Muscle layer of duodenum (tissue), 2 donors: ENCODE measurements at regions not wholly inside any gene's neighbourhood (a gene's known extent, or its start where the extent isn't known, plus 50 kb on each side); places are given as distances from the start of the nearest gene placed in this dataset.
A peak's percentile ranks its signal among the peaks of the same experiment; 100 is the strongest.
"Not testable (repeated sequence)": the region's sequence is repeated elsewhere in the genome, so short reads cannot be mapped to it uniquely, and the experiment has no call there.

Experiments used
- H3K27ac ChIP-seq: one replicate; pipeline ENCODE4 v1.7.0; 2013; ENCODE audit warnings: mild to moderate bottlenecking, low read length
- H3K27me3 ChIP-seq: one replicate; pipeline ENCODE4 v1.7.0; 2013; ENCODE audit warnings: low read depth, mild to moderate bottlenecking, control low read depth, low read length
- H3K36me3 ChIP-seq, 2 donors: one replicate each; pipeline ENCODE4 v1.7.0; 2013; ENCODE audit warnings: low read length in 2 of 2, control low read depth in 1 of 2, mild to moderate bottlenecking in 1 of 2; ENCODE audit not compliant: insufficient read depth in 2 of 2, control insufficient read depth in 1 of 2
- H3K4me1 ChIP-seq, 2 donors: one replicate each; pipeline ENCODE4 v1.7.0; 2013; ENCODE audit warnings: low read length in 2 of 2, mild to moderate bottlenecking in 2 of 2, control low read depth in 1 of 2, moderate library complexity in 1 of 2; ENCODE audit not compliant: insufficient read depth in 2 of 2, control insufficient read depth in 1 of 2
- H3K4me3 ChIP-seq, 2 donors: one replicate each; pipeline ENCODE4 v1.7.0; 2013; ENCODE audit warnings: low read length in 2 of 2, low read depth in 1 of 2, mild to moderate bottlenecking in 1 of 2
- H3K9me3 ChIP-seq, 2 donors: one replicate each; pipeline ENCODE4 v1.7.0; 2013; ENCODE audit warnings: low read length in 2 of 2, control low read depth in 1 of 2, mild to moderate bottlenecking in 1 of 2; ENCODE audit not compliant: control insufficient read depth in 1 of 2
- donor health status: healthy.

DNA sequence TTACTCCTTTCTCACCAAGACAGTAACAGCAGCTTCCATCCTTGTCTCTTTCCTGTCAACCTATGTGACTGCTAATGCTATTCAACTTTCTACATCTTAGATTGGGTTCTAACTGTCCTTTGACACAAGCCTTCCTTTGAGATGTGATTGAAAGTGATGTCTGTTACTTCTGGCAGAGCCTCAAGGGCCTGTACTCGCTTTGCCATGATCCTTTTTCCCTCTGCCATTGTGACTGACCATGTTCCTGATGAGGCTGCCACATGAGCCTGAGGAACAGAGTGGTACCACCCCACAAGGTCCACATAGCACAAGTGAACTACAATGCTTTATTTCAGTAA lies 138.8 kb upstream of the RAB4A start:
- peak overlapping the region; percentile 83 for H3K27ac ChIP-seq
- H3K36me3 ChIP-seq, result no peaks in the 10 kb centered on the region
- no peaks in the 10 kb centered on the region for H3K9me3 ChIP-seq
- no peaks in the 10 kb centered on the region for H3K27me3 ChIP-seq
- no peaks in the 10 kb centered on the region for H3K4me1 ChIP-seq
- no peak overlapping the region for H3K4me3 ChIP-seq

GRCh38 chr1:229132706-229133105 lies 138.2 kb upstream of the RAB4A start:
- Histone ChIP-seq H3K27me3 (no peaks in the 10 kb centered on the region), H3K4me1 (no peaks in the 10 kb centered on the region), H3K9me3 (no peaks in the 10 kb centered on the region), H3K4me3 (no peak overlapping the region), H3K27ac (no peak overlapping the region), H3K36me3 (no peaks in the 10 kb centered on the region)

DNA sequence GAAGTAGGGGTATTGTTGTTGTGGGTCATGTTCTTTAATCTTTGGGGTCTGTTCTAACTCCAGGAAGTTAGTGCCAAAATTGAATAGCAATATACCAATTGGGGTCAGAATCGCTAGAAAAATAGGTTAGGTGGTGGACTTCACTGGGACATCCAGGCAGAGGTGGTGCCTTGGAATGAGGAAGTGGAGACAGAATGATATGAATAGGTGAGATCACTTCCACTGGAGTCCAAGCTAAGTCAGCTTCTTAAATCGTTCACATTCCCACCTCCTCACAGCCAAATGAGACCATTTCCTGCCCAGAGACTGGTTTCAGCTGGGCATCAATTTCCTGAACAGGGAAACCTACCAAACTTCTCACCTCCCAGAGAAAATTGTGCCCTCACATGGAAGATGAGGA lies 137.8 kb upstream of the RAB4A start:
- no peaks in the 10 kb centered on the region for H3K27me3 ChIP-seq
- H3K9me3 ChIP-seq, result no peaks in the 10 kb centered on the region
- no peaks in the 10 kb centered on the region for H3K36me3 ChIP-seq
- H3K4me1 ChIP-seq, result no peaks in the 10 kb centered on the region
- no peak overlapping the region for H3K4me3 ChIP-seq
- H3K27ac ChIP-seq, result no peak overlapping the region

DNA sequence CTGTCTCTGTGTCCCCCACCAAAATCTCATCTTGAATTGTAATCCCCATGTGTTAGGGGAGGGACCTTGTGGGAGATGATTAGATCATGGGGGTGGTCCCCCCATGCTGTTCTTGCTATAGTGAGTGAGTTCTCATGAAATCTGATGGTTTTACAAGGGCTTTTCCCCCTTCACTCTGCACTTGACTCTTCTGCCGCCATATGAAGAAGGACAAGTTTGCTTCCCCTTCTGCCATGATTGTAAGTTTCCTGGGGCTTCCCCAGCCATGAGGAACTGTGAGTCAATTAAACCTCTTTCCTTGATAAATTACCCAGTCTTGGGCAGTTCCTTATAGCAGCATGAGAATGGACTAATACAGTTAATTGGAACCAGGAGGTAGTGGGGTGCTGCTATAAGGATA lies 137.1 kb upstream of the RAB4A start:
- Histone ChIP-seq H3K4me1 (no peaks in the 10 kb centered on the region), H3K27ac (no peak overlapping the region), H3K9me3 (no peaks in the 10 kb centered on the region), H3K27me3 (no peaks in the 10 kb centered on the region), H3K4me3 (no peak overlapping the region), H3K36me3 (no peaks in the 10 kb centered on the region)

DNA sequence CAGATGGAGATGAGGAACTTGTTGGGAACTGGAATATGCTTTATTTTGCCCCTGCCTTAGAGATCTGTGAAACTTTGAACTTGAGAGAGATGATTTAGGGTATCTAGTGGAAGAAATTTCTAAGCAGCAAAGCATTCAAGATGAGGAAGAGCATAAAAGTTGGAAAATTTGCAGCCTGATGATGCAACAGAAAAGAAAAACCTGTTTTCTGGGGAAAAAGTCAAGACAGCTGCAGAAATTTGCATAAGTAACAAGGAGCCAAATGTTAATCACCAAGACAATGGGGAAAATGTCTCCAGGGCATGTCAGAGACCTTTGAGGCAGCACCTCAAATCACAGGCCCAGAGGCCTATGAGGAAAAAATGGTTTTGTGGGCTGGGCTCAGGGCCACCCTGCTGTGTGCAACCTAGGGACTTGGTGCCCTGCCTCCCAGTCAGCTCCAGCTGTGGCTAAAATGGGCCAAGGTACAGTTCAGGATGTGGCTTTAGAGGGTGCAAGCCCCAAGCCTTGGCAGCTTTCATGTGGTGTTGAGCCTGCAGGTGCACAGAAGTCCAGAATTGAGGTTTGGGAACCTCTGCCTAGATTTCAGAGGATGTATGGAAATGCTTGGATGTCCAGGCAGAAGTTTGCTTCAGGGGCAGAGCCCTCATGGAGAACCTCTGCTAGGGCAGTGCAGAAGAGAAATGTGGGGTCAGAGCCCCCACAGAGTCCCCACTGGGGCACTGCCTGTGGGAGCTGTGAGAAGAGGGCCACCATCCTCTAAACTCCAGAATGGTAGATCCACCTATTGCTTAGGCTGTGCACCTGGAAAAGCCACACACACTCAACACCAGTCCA lies 136.3 kb upstream of the RAB4A start:
- not testable (repeated sequence) for H3K9me3 ChIP-seq, H3K4me1 ChIP-seq, H3K36me3 ChIP-seq, H3K27ac ChIP-seq, H3K27me3 ChIP-seq, H3K4me3 ChIP-seq

DNA sequence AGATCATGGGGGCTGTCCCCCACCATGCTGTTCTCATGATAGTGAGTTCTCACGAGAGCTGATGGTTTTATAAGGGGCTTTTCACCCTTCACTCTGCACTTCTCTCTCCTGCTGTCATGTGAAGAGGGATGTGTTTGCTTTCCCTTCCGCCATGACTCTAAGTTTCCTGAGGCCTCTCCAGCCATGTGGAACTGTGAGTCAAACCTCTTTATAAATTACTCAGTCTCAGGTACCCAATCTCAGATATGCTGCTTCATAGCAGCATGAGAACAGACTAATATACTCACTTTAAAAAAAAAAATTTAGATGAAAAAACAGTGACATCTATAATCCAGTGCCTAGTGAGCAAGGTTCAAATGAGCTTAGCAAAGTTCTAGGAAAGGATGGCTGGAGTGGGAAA lies 135.1 kb upstream of the RAB4A start:
- no peak overlapping the region for H3K27ac ChIP-seq
- no peaks in the 10 kb centered on the region for H3K27me3 ChIP-seq
- H3K4me1 ChIP-seq, result no peaks in the 10 kb centered on the region
- no peak overlapping the region for H3K4me3 ChIP-seq
- no peaks in the 10 kb centered on the region for H3K9me3 ChIP-seq
- no peaks in the 10 kb centered on the region for H3K36me3 ChIP-seq

DNA sequence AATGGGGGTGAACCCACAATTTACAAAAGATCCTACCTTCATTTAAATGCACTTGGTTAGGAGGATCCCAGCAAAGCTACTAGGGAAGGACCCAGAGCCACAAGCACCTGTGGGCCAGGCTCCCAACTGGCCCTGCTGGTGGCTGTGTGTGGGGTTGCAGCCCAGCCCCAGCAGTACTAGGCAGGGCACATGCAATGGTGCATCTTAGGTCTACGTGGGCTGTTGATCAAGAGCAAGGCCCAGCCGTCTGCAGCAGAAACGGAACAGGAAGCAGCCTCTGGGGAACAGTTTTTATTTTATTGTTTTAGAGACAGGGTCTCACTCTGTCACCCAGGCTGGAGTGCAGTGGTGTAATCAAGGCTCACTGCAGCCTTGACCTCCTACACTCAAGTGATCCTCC lies 134.1 kb upstream of the RAB4A start:
- no peak overlapping the region for H3K27ac ChIP-seq
- no peaks in the 10 kb centered on the region for H3K4me1 ChIP-seq
- H3K9me3 ChIP-seq, result no peaks in the 10 kb centered on the region
- no peaks in the 10 kb centered on the region for H3K27me3 ChIP-seq
- no peak overlapping the region for H3K4me3 ChIP-seq
- no peaks in the 10 kb centered on the region for H3K36me3 ChIP-seq

DNA sequence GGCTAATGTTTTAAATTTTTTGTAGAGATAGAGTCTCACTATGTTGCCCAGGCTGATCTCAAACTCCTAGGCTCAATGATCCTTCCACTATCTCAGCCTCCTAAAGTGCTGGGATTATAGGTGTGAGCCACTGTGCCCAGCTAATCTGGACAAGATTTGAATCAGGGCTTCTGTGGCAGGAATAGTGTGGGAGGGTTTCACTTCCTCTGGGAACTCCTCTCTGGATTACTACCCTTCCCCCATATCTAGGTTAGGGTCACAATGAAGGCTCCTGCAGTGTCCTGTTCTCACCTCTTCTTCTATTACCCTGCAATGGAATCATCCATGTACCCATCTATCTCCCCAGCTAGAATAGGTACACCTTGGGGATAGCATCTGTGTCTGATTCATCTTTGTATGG lies 133.6 kb upstream of the RAB4A start:
- Histone ChIP-seq H3K36me3 (no peaks in the 10 kb centered on the region), H3K9me3 (no peaks in the 10 kb centered on the region), H3K27ac (no peak overlapping the region), H3K4me3 (no peak overlapping the region), H3K27me3 (no peaks in the 10 kb centered on the region), H3K4me1 (no peaks in the 10 kb centered on the region)

DNA sequence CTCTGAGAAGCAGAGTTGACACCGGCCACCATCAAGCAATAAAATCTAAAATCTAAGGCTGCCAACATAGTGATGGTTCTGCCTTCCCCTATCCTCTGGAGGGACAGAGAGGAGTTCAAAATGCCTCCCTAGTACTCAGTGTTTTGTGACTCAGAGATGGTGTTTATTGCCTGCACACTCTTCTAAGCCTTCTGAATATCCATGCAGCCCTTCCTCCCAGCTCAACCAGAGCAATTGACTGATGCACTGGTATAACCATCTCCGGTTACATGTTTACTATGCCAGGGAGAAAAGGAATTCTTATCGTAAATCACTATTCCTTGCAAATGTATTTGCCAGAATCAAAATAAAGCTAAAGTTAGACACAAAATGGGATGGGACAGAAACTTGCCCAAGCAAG lies 132.9 kb upstream of the RAB4A start:
- H3K27me3 ChIP-seq, result no peaks in the 10 kb centered on the region
- no peaks in the 10 kb centered on the region for H3K36me3 ChIP-seq

DNA sequence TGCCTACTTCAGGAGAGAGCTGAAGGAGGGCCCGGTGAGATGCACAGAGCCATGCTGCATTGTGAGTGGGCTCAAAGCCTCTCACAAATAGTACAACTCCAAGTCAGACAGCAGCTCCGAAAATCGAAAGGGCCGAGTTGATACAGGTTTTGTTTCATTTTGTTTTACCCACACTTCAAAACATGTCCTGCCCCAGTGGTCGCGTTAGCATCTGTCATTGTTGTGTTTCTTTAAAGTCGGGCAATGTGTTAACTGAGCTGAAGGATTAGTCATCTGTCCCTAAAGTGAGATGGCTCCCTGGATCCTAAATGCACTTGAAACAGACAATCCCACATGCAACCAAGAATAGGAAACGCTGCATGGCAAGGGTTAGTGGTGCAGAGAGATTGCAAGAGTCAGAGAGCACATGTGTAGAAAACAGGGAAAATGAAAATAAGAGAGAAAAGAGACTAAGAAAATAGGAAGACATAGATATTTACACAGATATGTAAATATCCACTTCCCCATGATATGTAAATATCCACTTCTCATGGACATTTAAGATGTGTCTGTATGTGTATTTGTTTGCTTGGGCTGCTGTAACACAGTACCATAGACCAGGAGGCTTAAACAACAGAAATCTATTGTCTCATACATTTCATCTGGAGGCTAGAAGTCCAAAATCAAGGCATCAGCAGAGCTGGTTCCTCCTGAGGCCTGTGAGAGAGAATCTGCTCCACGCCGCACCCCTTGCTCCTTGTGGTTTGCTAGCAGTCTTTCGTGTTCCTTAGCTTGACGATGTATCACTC lies 131.4 kb upstream of the RAB4A start:
- Histone ChIP-seq H3K27ac (no peak overlapping the region), H3K36me3 (no peaks in the 10 kb centered on the region), H3K27me3 (no peaks in the 10 kb centered on the region), H3K9me3 (no peaks in the 10 kb centered on the region), H3K4me3 (no peak overlapping the region), H3K4me1 (no peaks in the 10 kb centered on the region)

More for the DNA sequence above, 132.9 kb upstream of the RAB4A start:
- Histone ChIP-seq H3K4me1 (no peaks in the 10 kb centered on the region), H3K9me3 (no peaks in the 10 kb centered on the region), H3K4me3 (no peak overlapping the region), H3K27ac (no peak overlapping the region)

DNA sequence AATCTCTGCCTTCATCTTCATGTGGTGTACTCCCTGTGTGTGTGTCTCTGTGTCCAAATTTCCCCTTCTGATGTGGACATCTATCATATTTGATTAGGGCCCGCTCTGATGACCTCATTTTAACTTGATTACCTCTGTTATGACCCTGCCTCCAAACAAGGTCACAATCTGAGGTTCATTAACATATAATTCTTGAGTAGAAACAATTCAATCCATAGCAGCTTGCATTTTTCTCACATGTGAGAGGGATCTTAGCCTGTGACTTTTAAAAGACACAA lies 130.9 kb upstream of the RAB4A start:
- Histone ChIP-seq H3K27me3 (no peaks in the 10 kb centered on the region), H3K4me3 (no peak overlapping the region), H3K36me3 (no peaks in the 10 kb centered on the region), H3K4me1 (no peaks in the 10 kb centered on the region), H3K9me3 (no peaks in the 10 kb centered on the region), H3K27ac (no peak overlapping the region)

DNA sequence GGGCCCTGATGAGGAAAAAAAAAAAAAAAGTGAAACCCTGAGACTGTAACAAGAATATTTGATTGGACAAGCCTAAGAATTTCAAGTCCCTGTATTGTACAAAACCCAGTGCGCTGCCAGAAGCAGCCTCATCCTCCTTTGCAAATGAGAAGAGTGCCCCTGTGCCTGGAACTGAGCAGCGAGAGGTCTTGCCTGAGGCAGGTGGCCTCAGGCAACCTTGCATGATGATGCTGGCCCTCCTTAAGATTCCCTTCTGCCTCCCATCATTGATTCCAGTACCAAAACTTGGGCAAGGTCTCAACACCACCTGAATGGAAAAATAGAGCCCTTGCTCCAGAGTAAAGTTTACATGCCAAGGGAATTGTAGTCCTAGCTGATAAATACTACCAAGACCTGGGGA lies 129.6 kb upstream of the RAB4A start:
- H3K27me3 ChIP-seq, result no peaks in the 10 kb centered on the region
- no peak overlapping the region for H3K4me3 ChIP-seq
- H3K9me3 ChIP-seq, result no peaks in the 10 kb centered on the region
- no peak overlapping the region for H3K27ac ChIP-seq
- no peaks in the 10 kb centered on the region for H3K4me1 ChIP-seq
- H3K36me3 ChIP-seq, result no peaks in the 10 kb centered on the region
